ENCODE measurements at regions not wholly inside any gene's neighbourhood (a gene's known extent, or its start where the extent isn't known, plus 50 kb on each side); places are given as distances from the start of the nearest gene placed in this dataset.

DNA sequence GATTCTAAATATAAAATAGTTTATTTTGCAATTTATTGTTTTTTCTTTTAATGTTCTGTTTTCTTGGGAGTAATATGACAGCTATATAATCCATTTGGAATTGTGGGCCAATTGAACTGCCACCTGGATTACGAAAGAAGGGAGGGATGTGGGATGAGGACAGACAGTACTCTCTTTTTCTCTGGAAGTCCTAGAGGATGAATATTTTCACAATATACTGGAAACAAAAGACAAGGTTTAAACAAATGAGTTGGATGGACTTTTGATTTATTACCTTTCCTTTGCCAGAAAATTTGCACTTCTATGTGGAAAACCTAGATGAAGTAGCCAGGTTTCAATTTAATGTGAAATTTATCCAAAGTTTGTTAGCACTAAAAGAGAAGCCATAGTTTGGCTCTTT is 325.5 kb upstream of the IMPG1 start:
- no peaks in the 10 kb centered on the region for H3K36me3 ChIP-seq (ENCODE audit: insufficient read depth, low read length)
- TF ChIP-seq, protein P1, sequence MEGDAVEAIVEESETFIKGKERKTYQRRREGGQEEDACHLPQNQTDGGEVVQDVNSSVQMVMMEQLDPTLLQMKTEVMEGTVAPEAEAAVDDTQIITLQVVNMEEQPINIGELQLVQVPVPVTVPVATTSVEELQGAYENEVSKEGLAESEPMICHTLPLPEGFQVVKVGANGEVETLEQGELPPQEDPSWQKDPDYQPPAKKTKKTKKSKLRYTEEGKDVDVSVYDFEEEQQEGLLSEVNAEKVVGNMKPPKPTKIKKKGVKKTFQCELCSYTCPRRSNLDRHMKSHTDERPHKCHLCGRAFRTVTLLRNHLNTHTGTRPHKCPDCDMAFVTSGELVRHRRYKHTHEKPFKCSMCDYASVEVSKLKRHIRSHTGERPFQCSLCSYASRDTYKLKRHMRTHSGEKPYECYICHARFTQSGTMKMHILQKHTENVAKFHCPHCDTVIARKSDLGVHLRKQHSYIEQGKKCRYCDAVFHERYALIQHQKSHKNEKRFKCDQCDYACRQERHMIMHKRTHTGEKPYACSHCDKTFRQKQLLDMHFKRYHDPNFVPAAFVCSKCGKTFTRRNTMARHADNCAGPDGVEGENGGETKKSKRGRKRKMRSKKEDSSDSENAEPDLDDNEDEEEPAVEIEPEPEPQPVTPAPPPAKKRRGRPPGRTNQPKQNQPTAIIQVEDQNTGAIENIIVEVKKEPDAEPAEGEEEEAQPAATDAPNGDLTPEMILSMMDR (IDR thresholded peaks at IDR 0.05): no peak
- H3K4me3 ChIP-seq (ENCODE audit: low read length): no peak overlapping the region
- intact Hi-C loops (cut with DNase I, micrococcal nuclease): no loop called here
- no peak overlapping the region for H3K27ac ChIP-seq (ENCODE audit: low read depth in 1 of 2, low read length in 2 of 2)
- Mint-ChIP-seq H3K36me3 (ENCODE audit: low read depth) (no peaks in the 10 kb centered on the region), H3K4me3 (no peak overlapping the region), H3K27me3 (no peaks in the 10 kb centered on the region), H3K4me1 (ENCODE audit: low read depth) (no peaks in the 10 kb centered on the region), H3K27ac (no peak overlapping the region), H3K9me3 (peaks cover 7% of the 10 kb centered on the region)
- DNase-seq (no peak), ATAC-seq (ENCODE audit: poor library complexity) (no peak)
- POLR2A ChIA-PET: no interaction called here
- CTCF ChIA-PET: no interaction called here
- no peaks in the 10 kb centered on the region for H3K27me3 ChIP-seq (ENCODE audit: control insufficient read depth in 1 of 2, insufficient read depth in 2 of 2, low read length in 2 of 2)
- peaks cover 0 to 3% of the 10 kb centered on the region in 2 experiments for H3K9me3 ChIP-seq (ENCODE audit: control insufficient read depth in 1 of 2, insufficient read depth in 1 of 2, low read length in 2 of 2)
- no peaks in the 10 kb centered on the region for H3K4me1 ChIP-seq (ENCODE audit: insufficient read depth, low read length)

- TF ChIP-seq, protein P1 (IDR thresholded peaks at IDR 0.05): no peak
- H3K36me3 Mint-ChIP-seq (ENCODE audit: low read depth): no peaks in the 10 kb centered on the region
- intact Hi-C loops (cut with DNase I, micrococcal nuclease): no loop called here
Observed at GRCh38 chr6:76382201-76382600, 309.7 kb upstream of the IMPG1 start.

GRCh38 chr6:76381612-76382011 is 309.1 kb upstream of the IMPG1 start:
- POLR2A ChIA-PET: no interaction called here

More at GRCh38 chr6:76382201-76382600, 309.7 kb upstream of the IMPG1 start:
- peaks cover 0 to 8% of the 10 kb centered on the region in 2 experiments for H3K9me3 ChIP-seq (ENCODE audit: control insufficient read depth in 1 of 2, insufficient read depth in 1 of 2, low read length in 2 of 2)
- H3K4me3 Mint-ChIP-seq: no peak overlapping the region
- no peaks in the 10 kb centered on the region for H3K4me1 Mint-ChIP-seq (ENCODE audit: low read depth)
- POLR2A ChIA-PET: no interaction called here
- peaks cover 24% of the 10 kb centered on the region for H3K9me3 Mint-ChIP-seq
- no peaks in the 10 kb centered on the region for H3K36me3 ChIP-seq (ENCODE audit: insufficient read depth, low read length)
- no peak overlapping the region for H3K27ac ChIP-seq (ENCODE audit: low read depth in 1 of 2, low read length in 2 of 2)
- H3K27me3 ChIP-seq (ENCODE audit: control insufficient read depth in 1 of 2, insufficient read depth in 2 of 2, low read length in 2 of 2): no peaks in the 10 kb centered on the region
- no peak overlapping the region for H3K4me3 ChIP-seq (ENCODE audit: low read length)
- no peak overlapping the region for H3K27ac Mint-ChIP-seq
- no peaks in the 10 kb centered on the region for H3K4me1 ChIP-seq (ENCODE audit: insufficient read depth, low read length)
- DNase-seq: no peak
- ATAC-seq (ENCODE audit: poor library complexity): no peak
- CTCF ChIA-PET: interaction anchor here (0.5 kb wide), 1 partner anchor 164 kb away, joined by 3 read pairs; no protein-coding TSS in a partner anchor
- H3K27me3 Mint-ChIP-seq: no peaks in the 10 kb centered on the region

More at GRCh38 chr6:76381612-76382011, 309.1 kb upstream of the IMPG1 start:
- no peaks in the 10 kb centered on the region for H3K27me3 ChIP-seq (ENCODE audit: control insufficient read depth in 1 of 2, insufficient read depth in 2 of 2, low read length in 2 of 2)
- peaks cover 0 to 8% of the 10 kb centered on the region in 2 experiments for H3K9me3 ChIP-seq (ENCODE audit: control insufficient read depth in 1 of 2, insufficient read depth in 1 of 2, low read length in 2 of 2)
- Mint-ChIP-seq H3K27me3 (no peaks in the 10 kb centered on the region), H3K9me3 (peaks cover 23% of the 10 kb centered on the region), H3K4me1 (ENCODE audit: low read depth) (no peaks in the 10 kb centered on the region), H3K27ac (no peak overlapping the region), H3K4me3 (no peak overlapping the region), H3K36me3 (ENCODE audit: low read depth) (no peaks in the 10 kb centered on the region)
- CTCF ChIA-PET: no interaction called here
- intact Hi-C loops (cut with DNase I, micrococcal nuclease): no loop called here
- no peaks in the 10 kb centered on the region for H3K36me3 ChIP-seq (ENCODE audit: insufficient read depth, low read length)
- DNase-seq (no peak), ATAC-seq (ENCODE audit: poor library complexity) (no peak)
- no peaks in the 10 kb centered on the region for H3K4me1 ChIP-seq (ENCODE audit: insufficient read depth, low read length)
- TF ChIP-seq, protein P1 (IDR thresholded peaks at IDR 0.05): no peak
- no peak overlapping the region for H3K27ac ChIP-seq (ENCODE audit: low read depth in 1 of 2, low read length in 2 of 2)
- H3K4me3 ChIP-seq (ENCODE audit: low read length): no peak overlapping the region

Measured in CD4-positive, alpha-beta T cell (primary cell).